ENCODE measurements at regions not wholly inside any gene's neighbourhood (a gene's known extent, or its start where the extent isn't known, plus 50 kb on each side); places are given as distances from the start of the nearest gene placed in this dataset.

- no peak for DNase-seq
These were observed 602.7 kb upstream of the ZNF608 start for GRCh38 chr5:125348936-125349831.

- DNase-seq: no peak
These were observed 611.2 kb upstream of the ZNF608 start for GRCh38 chr5:125357660-125358059.

- DNase-seq: no peak
These were observed 619.3 kb upstream of the ZNF608 start for GRCh38 chr5:125365747-125366146.

GRCh38 chr5:125367702-125368101 lies 621.3 kb upstream of the ZNF608 start:
- no peak for DNase-seq

GRCh38 chr5:125370461-125371205 lies 624.2 kb upstream of the ZNF608 start:
- DNase-seq: no peak

- no peak for DNase-seq
These were observed 626.5 kb upstream of the ZNF608 start for GRCh38 chr5:125372694-125373631.

- no peak for DNase-seq
These were observed 628.7 kb upstream of the ZNF608 start for GRCh38 chr5:125375143-125375542.

- DNase-seq: no peak
These were observed 629.7 kb upstream of the ZNF608 start for GRCh38 chr5:125376059-125376641.

GRCh38 chr5:125377141-125377540 lies 630.7 kb upstream of the ZNF608 start:
- DNase-seq: no peak

GRCh38 chr5:125381290-125381689 lies 634.9 kb upstream of the ZNF608 start:
- no peak for DNase-seq

- no peak for DNase-seq
These were observed 637.6 kb upstream of the ZNF608 start for GRCh38 chr5:125384071-125384470.

- DNase-seq: no peak
These were observed 643.9 kb upstream of the ZNF608 start for GRCh38 chr5:125390326-125390725.

GRCh38 chr5:125393221-125393815 lies 646.9 kb upstream of the ZNF608 start:
- DNase-seq: no peak

- DNase-seq: no peak
These were observed 648.3 kb upstream of the ZNF608 start for GRCh38 chr5:125394661-125395280.

GRCh38 chr5:125396462-125396861 lies 650.0 kb upstream of the ZNF608 start:
- DNase-seq: no peak

- no peak for DNase-seq
These were observed 652.0 kb upstream of the ZNF608 start for GRCh38 chr5:125398466-125398865.

GRCh38 chr5:125399885-125400284 lies 653.4 kb upstream of the ZNF608 start:
- no peak for DNase-seq

GRCh38 chr5:125401724-125402622 lies 655.5 kb upstream of the ZNF608 start:
- DNase-seq: no peak

- DNase-seq: no peak
These were observed 656.3 kb upstream of the ZNF608 start for GRCh38 chr5:125402787-125403186.

- no peak for DNase-seq
These were observed 657.6 kb upstream of the ZNF608 start for GRCh38 chr5:125404056-125404455.

All from SW 1271 (cell line).